Liver (tissue), 8 donors: ENCODE measurements at regions not wholly inside any gene's neighbourhood (a gene's known extent, or its start where the extent isn't known, plus 50 kb on each side); places are given as distances from the start of the nearest gene placed in this dataset.

ENCODE experiments used
- DNase-seq: peaks from one replicate; pipeline ENCODE4 v3.0.0-alpha.2; 2017; ENCODE audit warnings: low spot score
- H3K27ac ChIP-seq, 2 donors: one replicate each; pipeline ENCODE4 v1.7.0; 2013; ENCODE audit warnings: inconsistent platforms in 2 of 2, low read length in 2 of 2, control low read depth in 1 of 2, low read depth in 1 of 2, mild to moderate bottlenecking in 1 of 2
- H3K27me3 ChIP-seq, 4 donors: one replicate each; pipeline versions ENCODE4 v1.6.1 to v1.7.0; 2013; ENCODE audit warnings: low read length in 3 of 4, inconsistent platforms in 1 of 4, mild to moderate bottlenecking in 1 of 4, moderate library complexity in 1 of 4; ENCODE audit not compliant: control insufficient read depth in 4 of 4, insufficient read depth in 4 of 4
- H3K36me3 ChIP-seq, 4 donors: one replicate each; pipeline versions ENCODE4 v1.6.1 to v1.7.0; 2013; ENCODE audit warnings: low read length in 3 of 4, mild to moderate bottlenecking in 3 of 4, low read depth in 1 of 4, moderate library complexity in 1 of 4; ENCODE audit not compliant: control insufficient read depth in 4 of 4, insufficient read depth in 3 of 4
- H3K4me1 ChIP-seq, 4 donors: one replicate each; pipeline versions ENCODE4 v1.6.1 to v1.7.0; 2013; ENCODE audit warnings: low read length in 3 of 4, mild to moderate bottlenecking in 3 of 4, moderate library complexity in 1 of 4; ENCODE audit not compliant: control insufficient read depth in 4 of 4, insufficient read depth in 4 of 4
- H3K4me3 ChIP-seq, 3 donors: one replicate each; pipeline versions ENCODE4 v1.6.1 to v1.7.0; 2013; ENCODE audit warnings: low read length in 3 of 3, control low read depth in 1 of 3, low read depth in 1 of 3, mild to moderate bottlenecking in 1 of 3
- H3K9ac ChIP-seq, 2 donors: one replicate each; pipeline ENCODE4 v1.7.0; 2013; ENCODE audit warnings: low read length in 2 of 2, mild to moderate bottlenecking in 2 of 2, moderate library complexity in 2 of 2, control low read depth in 1 of 2, low read depth in 1 of 2
- H3K9me3 ChIP-seq, 4 donors: one replicate each; pipeline versions ENCODE4 v1.6.1 to v1.7.0; 2013; ENCODE audit warnings: low read length in 3 of 4; ENCODE audit not compliant: control insufficient read depth in 4 of 4
- CTCF ChIP-seq: fragments of 150-350 bp; IDR thresholded peaks from 2 replicates; pipeline ENCODE4 v1.5.1; 2017; ENCODE audit warnings: improper control_type of control experiment, low read depth, low read length; ENCODE audit not compliant: missing input control
- EGR1 ChIP-seq, 2 donors: IDR thresholded peaks; 2 replicates each; pipeline ENCODE4 v1.6.1; 2016 to 2018; ENCODE audit warnings: antibody characterized with exemption in 2 of 2, low read depth in 2 of 2
- FOXA1 ChIP-seq: IDR thresholded peaks from 2 replicates; pipeline ENCODE4 v1.6.1; 2016; ENCODE audit warnings: antibody characterized with exemption
- GABPA ChIP-seq, 2 donors: IDR thresholded peaks in 1 of 2; conservative IDR thresholded peaks in 1 of 2; 2 replicates each; pipeline ENCODE4 v1.6.1; 2016; ENCODE audit warnings: antibody characterized with exemption in 2 of 2, mild to moderate bottlenecking in 1 of 2, moderate library complexity in 1 of 2
- HNF4G ChIP-seq: IDR thresholded peaks from 2 replicates; pipeline ENCODE4 v1.6.1; 2016; ENCODE audit warnings: antibody characterized with exemption
- JUND ChIP-seq, 2 donors: IDR thresholded peaks; 2 replicates each; pipeline ENCODE4 v1.6.1; 2016; ENCODE audit warnings: antibody characterized with exemption in 2 of 2
- MAX ChIP-seq: IDR thresholded peaks from 2 replicates; pipeline ENCODE4 v1.6.1; 2016; ENCODE audit warnings: antibody characterized with exemption
- NR2F2 ChIP-seq: IDR thresholded peaks from 2 replicates; pipeline ENCODE4 v1.6.1; 2016; ENCODE audit warnings: antibody characterized with exemption
- RAD21 ChIP-seq, 2 donors: IDR thresholded peaks; 2 replicates each; pipeline ENCODE4 v1.6.1; 2016; ENCODE audit warnings: antibody characterized with exemption in 2 of 2, mild to moderate bottlenecking in 2 of 2
- REST ChIP-seq: IDR thresholded peaks from 2 replicates; pipeline ENCODE4 v1.6.1; 2016; ENCODE audit warnings: antibody characterized with exemption, mild to moderate bottlenecking
- SP1 ChIP-seq: IDR thresholded peaks from 2 replicates; pipeline ENCODE4 v1.6.1; 2018; ENCODE audit warnings: antibody characterized with exemption, mild to moderate bottlenecking
- TAF1 ChIP-seq: conservative IDR thresholded peaks from 2 replicates; pipeline ENCODE4 v1.6.1; 2016; ENCODE audit warnings: antibody characterized with exemption, mild to moderate bottlenecking
- WGBS: extraction: QIAGEN DNeasy Blood & Tissue Kit; methylation state at CpG from one replicate; pipeline ENCODE4 v1.1.7; 2013; 5-methylcytosine and 5-hydroxymethylcytosine counted together
- donor health status: healthy.
- donor health status: healthy.
- donor health status: healthy.
- donor health status: healthy.
- donor health status: healthy.

- TF ChIP-seq CTCF: no peak
Measured at GRCh38 chr10:55822096-55822495, 539.0 kb downstream of the ZWINT start (continued).

- no peak overlapping the region for H3K27ac ChIP-seq
- H3K9ac ChIP-seq: no peak overlapping the region
- H3K36me3 ChIP-seq: no peaks in the 10 kb centered on the region
- DNase-seq: no peak
- H3K4me1 ChIP-seq: no peaks in the 10 kb centered on the region
- H3K4me3 ChIP-seq: no peak overlapping the region
- TF ChIP-seq REST: no peak
- no peak for TF ChIP-seq TAF1
- no peak for TF ChIP-seq RAD21 (IDR thresholded peaks at IDR 0.05)
- no peak for TF ChIP-seq EGR1 (IDR thresholded peaks at IDR 0.05; ENCODE audit: low read depth in 2 of 2)
- TF ChIP-seq SP1: no peak
- TF ChIP-seq GABPA (IDR thresholded peaks at IDR 0.05 in 1 of 2, conservative IDR thresholded peaks at IDR 0.05 in 1 of 2): no peak
- TF ChIP-seq JUND (IDR thresholded peaks at IDR 0.05): no peak
- no peaks in the 10 kb centered on the region for H3K27me3 ChIP-seq
- H3K9me3 ChIP-seq: peaks cover 0 to 6% (median 0%) of the 10 kb centered on the region in 4 donors
- WGBS: 82% methylated on average over 4 of the region's 4 CpGs
Measured at GRCh38 chr10:55820478-55820877, 540.6 kb downstream of the ZWINT start.

- H3K27ac ChIP-seq: no peak overlapping the region
- H3K9me3 ChIP-seq: peaks cover 0 to 6% (median 0%) of the 10 kb centered on the region in 4 donors
- DNase-seq: no peak
- no peak overlapping the region for H3K9ac ChIP-seq
- no peak overlapping the region for H3K4me3 ChIP-seq
- H3K36me3 ChIP-seq: no peaks in the 10 kb centered on the region
- 78% methylated on average over 3 of the region's 3 CpGs for WGBS
- TF ChIP-seq HNF4G (no peak), MAX (no peak), TAF1 (no peak), NR2F2 (no peak), FOXA1 (no peak)
- no peaks in the 10 kb centered on the region for H3K27me3 ChIP-seq
- no peaks in the 10 kb centered on the region for H3K4me1 ChIP-seq
Measured at GRCh38 chr10:55820071-55820470, 541.0 kb downstream of the ZWINT start.
